Stimulated activated CD8-positive, alpha-beta memory T cell treated with anti-CD3 and anti-CD28 coated beads, Interleukin-7, amount 100 ng/mL, for 4 hours (primary cell): ENCODE measurements at regions not wholly inside any gene's neighbourhood (a gene's known extent, or its start where the extent isn't known, plus 50 kb on each side); places are given as distances from the start of the nearest gene placed in this dataset.

Source experiments
- DNase-seq, 2 donors: peaks; one replicate each; pipeline ENCODE4 v3.0.0-alpha.2; 2020; ENCODE audit warnings: low read depth in 2 of 2

- no peak for DNase-seq
These were observed 420.5 kb downstream of the FGF9 start for GRCh38 chr13:22091222-22091970.

- DNase-seq, result no peak
These were observed 421.1 kb downstream of the FGF9 start for GRCh38 chr13:22091971-22092300.

GRCh38 chr13:22092791-22093560 lies 422.1 kb downstream of the FGF9 start:
- DNase-seq, result no peak

GRCh38 chr13:22095794-22096193 lies 424.9 kb downstream of the FGF9 start:
- DNase-seq, result no peak

GRCh38 chr13:22099585-22099984 lies 428.7 kb downstream of the FGF9 start:
- no peak for DNase-seq

GRCh38 chr13:22102271-22102670 lies 431.4 kb downstream of the FGF9 start:
- no peak for DNase-seq

GRCh38 chr13:22103046-22104027 lies 432.5 kb downstream of the FGF9 start:
- DNase-seq, result no peak

GRCh38 chr13:22106058-22106457 lies 435.2 kb downstream of the FGF9 start:
- no peak for DNase-seq

GRCh38 chr13:22107549-22107948 lies 436.7 kb downstream of the FGF9 start:
- DNase-seq, result no peak

GRCh38 chr13:22108283-22108942 lies 437.5 kb downstream of the FGF9 start:
- DNase-seq, result no peak

- no peak for DNase-seq
These were observed 438.1 kb downstream of the FGF9 start for GRCh38 chr13:22108979-22109378.

- no peak for DNase-seq
These were observed 439.5 kb downstream of the FGF9 start for GRCh38 chr13:22110368-22110767.

- DNase-seq, result no peak
These were observed 440.4 kb downstream of the FGF9 start for GRCh38 chr13:22111152-22111783.

- no peak for DNase-seq
These were observed 441.1 kb downstream of the FGF9 start for GRCh38 chr13:22111961-22112360.

- DNase-seq, result no peak
These were observed 442.3 kb downstream of the FGF9 start for GRCh38 chr13:22112956-22113745.

- DNase-seq, result peak; percentile 3 to 16
These were observed 443.9 kb downstream of the FGF9 start for GRCh38 chr13:22114630-22115311.

GRCh38 chr13:22118158-22118557 lies 447.3 kb downstream of the FGF9 start:
- DNase-seq, result no peak

- no peak for DNase-seq
These were observed 449.8 kb downstream of the FGF9 start for GRCh38 chr13:22120646-22121045.

GRCh38 chr13:22121146-22121739 lies 450.4 kb downstream of the FGF9 start:
- DNase-seq, result no peak
